Lung (tissue), 11 donors: ENCODE measurements at regions not wholly inside any gene's neighbourhood (a gene's known extent, or its start where the extent isn't known, plus 50 kb on each side); places are given as distances from the start of the nearest gene placed in this dataset.
"Not testable (repeated sequence)": the region's sequence is repeated elsewhere in the genome, so short reads cannot be mapped to it uniquely, and the experiment has no call there.

ENCODE experiments used
- ATAC-seq: fragments of 200-7000 bp; cut with Tn5 transposase; one replicate; pipeline ENCODE4 v1.9.1; 2020; ENCODE audit warnings: moderate number of reproducible peaks; ENCODE audit not compliant: insufficient read depth, low FRiP score
- DNase-seq, 3 donors: peaks; one replicate each; pipeline ENCODE4 v3.0.0-alpha.2; 2013 to 2017
- H3K27ac ChIP-seq, 2 donors: one replicate each; pipeline ENCODE4 v1.5.1; 2013; ENCODE audit warnings: mild to moderate bottlenecking in 2 of 2, moderate library complexity in 2 of 2, control low read depth in 1 of 2, inconsistent platforms in 1 of 2, low read depth in 1 of 2, low read length in 1 of 2
- H3K27me3 ChIP-seq, 3 donors: one replicate each; pipeline ENCODE4 v1.5.1; 2013; ENCODE audit warnings: low read length in 2 of 3; ENCODE audit not compliant: control insufficient read depth in 3 of 3, insufficient read depth in 3 of 3
- H3K36me3 ChIP-seq, 4 donors: one replicate each; pipeline ENCODE4 v1.5.1; 2013; ENCODE audit warnings: low read length in 4 of 4, mild to moderate bottlenecking in 1 of 4, moderate library complexity in 1 of 4; ENCODE audit not compliant: control insufficient read depth in 4 of 4, insufficient read depth in 4 of 4
- H3K4me1 ChIP-seq, 5 donors: one replicate each; pipeline ENCODE4 v1.5.1; 2013; ENCODE audit warnings: low read length in 5 of 5, mild to moderate bottlenecking in 2 of 5, moderate library complexity in 1 of 5; ENCODE audit not compliant: control insufficient read depth in 5 of 5, insufficient read depth in 5 of 5
- H3K4me3 ChIP-seq: one replicate; pipeline ENCODE4 v1.5.1; 2013; ENCODE audit warnings: mild to moderate bottlenecking, control low read depth, moderate library complexity
- H3K9ac ChIP-seq, 2 donors: one replicate each; pipeline ENCODE4 v1.5.1; 2013; ENCODE audit warnings: low read length in 2 of 2, control low read depth in 1 of 2; ENCODE audit not compliant: insufficient read depth in 1 of 2
- H3K9me3 ChIP-seq, 4 donors: one replicate each; pipeline ENCODE4 v1.5.1; 2013; ENCODE audit warnings: low read length in 3 of 4, mild to moderate bottlenecking in 1 of 4, moderate library complexity in 1 of 4; ENCODE audit not compliant: control insufficient read depth in 4 of 4, insufficient read depth in 3 of 4
- CTCF ChIP-seq: IDR thresholded peaks from 2 replicates; pipeline ENCODE4 v1.5.1; 2012; ENCODE audit warnings: mild to moderate bottlenecking; ENCODE audit errors: control extremely low read depth, extremely low read depth
- WGBS, 2 donors: extraction: QIAGEN DNeasy Blood & Tissue Kit; methylation state at CpG; one replicate each; pipeline ENCODE4 v1.1.7; 2013; 5-methylcytosine and 5-hydroxymethylcytosine counted together
- donor health status: control.
- donor health status: control.
- donor health status: Bipolar disorder and iron deficiency.
- donor health status: healthy.
- donor health status: DM: yes; HTN: yes; CAD: no.

- DNase-seq (no peak), ATAC-seq (no peak)
- Histone ChIP-seq H3K27ac (no peak overlapping the region), H3K9ac (no peak overlapping the region), H3K9me3 (no peaks in the 10 kb centered on the region), H3K36me3 (no peaks in the 10 kb centered on the region), H3K4me1 (no peaks in the 10 kb centered on the region), H3K27me3 (no peaks in the 10 kb centered on the region), H3K4me3 (no peak overlapping the region)
- 89 to 98% methylated on average over 2 of the region's 2 CpGs for WGBS, 2 donors
- TF ChIP-seq CTCF: no peak
These were observed 125.7 kb upstream of the FBXL17 start for GRCh38 chr5:108507631-108508030.

GRCh38 chr5:108505608-108506007, 123.7 kb upstream of the FBXL17 start:
- ATAC-seq (no peak), DNase-seq (no peak)
- Histone ChIP-seq H3K36me3 (no peaks in the 10 kb centered on the region), H3K9ac (no peak overlapping the region), H3K27ac (no peak overlapping the region), H3K9me3 (peaks cover 0 to 5% (median 3%) of the 10 kb centered on the region in 4 donors), H3K27me3 (no peaks in the 10 kb centered on the region), H3K4me1 (no peaks in the 10 kb centered on the region), H3K4me3 (no peak overlapping the region)
- TF ChIP-seq CTCF: no peak
- WGBS, 2 donors: 27 to 66% methylated on average over 2 of the region's 2 CpGs

- ATAC-seq: no peak
- H3K27ac ChIP-seq: no peak overlapping the region
- no peak overlapping the region for H3K4me3 ChIP-seq
- H3K27me3 ChIP-seq: no peaks in the 10 kb centered on the region
- H3K9me3 ChIP-seq: peaks cover 0 to 9% (median 3%) of the 10 kb centered on the region in 4 donors
- no peaks in the 10 kb centered on the region for H3K4me1 ChIP-seq
- no peak for TF ChIP-seq CTCF
- 91 to 96% methylated on average over 1 of the region's 1 CpG for WGBS, 2 donors
- H3K9ac ChIP-seq: no peak overlapping the region
- H3K36me3 ChIP-seq: no peaks in the 10 kb centered on the region
- no peak for DNase-seq
These were observed 123.1 kb upstream of the FBXL17 start for GRCh38 chr5:108504974-108505373.

GRCh38 chr5:108503986-108504385, 122.1 kb upstream of the FBXL17 start:
- no peak overlapping the region for H3K27ac ChIP-seq
- 86 to 89% methylated on average over 2 of the region's 2 CpGs for WGBS, 2 donors
- H3K4me3 ChIP-seq: no peak overlapping the region
- no peak overlapping the region for H3K9ac ChIP-seq
- peaks cover 0 to 9% (median 3%) of the 10 kb centered on the region in 4 donors for H3K9me3 ChIP-seq
- TF ChIP-seq CTCF: no peak
- no peaks in the 10 kb centered on the region for H3K36me3 ChIP-seq
- no peaks in the 10 kb centered on the region for H3K4me1 ChIP-seq
- ATAC-seq: no peak
- no peaks in the 10 kb centered on the region for H3K27me3 ChIP-seq
- DNase-seq: no peak

- not testable (repeated sequence) for H3K4me1 ChIP-seq, ATAC-seq, H3K27me3 ChIP-seq, H3K4me3 ChIP-seq, H3K27ac ChIP-seq, H3K9me3 ChIP-seq, DNase-seq, H3K36me3 ChIP-seq, H3K9ac ChIP-seq
- 90 to 92% methylated on average over 3 of the region's 3 CpGs for WGBS, 2 donors
These were observed 113.7 kb upstream of the FBXL17 start for GRCh38 chr5:108495615-108496014.
